ENCODE measurements at regions not wholly inside any gene's neighbourhood (a gene's known extent, or its start where the extent isn't known, plus 50 kb on each side); places are given as distances from the start of the nearest gene placed in this dataset.

DNA sequence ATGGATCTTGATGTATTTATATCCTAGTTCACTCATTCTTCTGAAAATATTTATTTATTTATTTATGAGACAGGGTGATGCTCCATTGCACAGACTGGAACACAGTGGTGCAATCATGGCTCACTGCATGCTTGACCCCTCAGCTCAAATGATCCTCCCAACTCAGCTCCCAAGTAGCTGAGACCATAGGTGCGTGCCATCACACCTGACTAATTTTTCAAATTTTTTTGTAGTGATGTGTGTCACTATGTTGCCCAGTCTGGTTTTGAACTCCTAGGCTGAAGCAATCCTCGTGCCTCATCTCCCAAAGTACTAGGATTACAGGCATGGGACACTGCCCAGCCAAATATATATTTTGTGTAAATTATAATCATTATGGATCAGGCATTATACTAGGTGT is 595.6 kb upstream of the ATP2B1 start:
- Histone ChIP-seq H2BK5ac (ENCODE audit: insufficient read length, low read length) (no peak overlapping the region), H4K91ac (ENCODE audit: insufficient read length, low read depth, low read length) (no peak overlapping the region), H3K79me2 (ENCODE audit: insufficient read depth, low read length) (no peaks in the 10 kb centered on the region), H3K18ac (ENCODE audit: insufficient read length, low read depth, low read length) (no peak overlapping the region), H3K9me3 (ENCODE audit: control insufficient read depth, low read depth, low read length) (no peaks in the 10 kb centered on the region), H3K79me1 (ENCODE audit: insufficient read depth, low read depth, low read length, poor library complexity, severe bottlenecking) (no peaks in the 10 kb centered on the region), H2BK120ac (ENCODE audit: low read depth, low read length, poor library complexity, severe bottlenecking) (no peak overlapping the region), H4K8ac (replicated peaks; ENCODE audit: insufficient read length, low read depth, low read length) (no peak overlapping the region), H3K4me2 (ENCODE audit: insufficient read depth, insufficient read length, low read length) (no peak overlapping the region), H3T11ph (ENCODE audit: low read length) (no peak overlapping the region), H3K56ac (ENCODE audit: insufficient read length, low read depth, low read length) (no peak overlapping the region), H3K27me3 (ENCODE audit: insufficient read depth, low read length) (no peaks in the 10 kb centered on the region), H3K14ac (ENCODE audit: insufficient read depth, low read length) (no peak overlapping the region), H2AFZ (ENCODE audit: low read length) (no peak overlapping the region), H3K4ac (ENCODE audit: low read depth, low read length) (no peak overlapping the region), H3K23ac (ENCODE audit: insufficient read length, low read depth, low read length) (no peak overlapping the region), H3K4me1 (ENCODE audit: insufficient read depth, low read length) (no peaks in the 10 kb centered on the region), H2BK20ac (ENCODE audit: low read depth, low read length, poor library complexity, severe bottlenecking) (no peak overlapping the region), H4K5ac (ENCODE audit: insufficient read length, low read depth, low read length) (no peak overlapping the region), H4K20me1 (ENCODE audit: control insufficient read depth, insufficient read depth, insufficient read length) (no peaks in the 10 kb centered on the region), H2BK15ac (ENCODE audit: low read depth, low read length) (no peak overlapping the region), H3K27ac (ENCODE audit: insufficient read length, low read depth, low read length) (no peak overlapping the region), H3K23me2 (ENCODE audit: insufficient read length, low read depth, low read length, poor library complexity, severe bottlenecking) (no peaks in the 10 kb centered on the region), H2AK5ac (ENCODE audit: insufficient read length, low read length) (no peak overlapping the region), H2BK12ac (ENCODE audit: insufficient read length, low read depth, low read length) (no peak overlapping the region), H3K9ac (ENCODE audit: extremely low read depth, insufficient read length, low read length) (no peak overlapping the region)
- DNase-seq = no peak
- H3K36me3 Mint-ChIP-seq (ENCODE audit: insufficient read depth in 1 of 3, low read depth in 3 of 3) = no peaks in the 10 kb centered on the region; a peak in 1 of 7 replicates
- H3K27ac Mint-ChIP-seq = no peak overlapping the region
- H3K9me3 Mint-ChIP-seq = no peaks in the 10 kb centered on the region
- no CpG with 5 or more reads among the region's 2 CpGs for WGBS (ENCODE audit: extremely low coverage, insufficient read length, low lambda C conversion rate)
- peaks cover 6 to 7% of the 10 kb centered on the region in 2 experiments for H3K4me1 Mint-ChIP-seq
- H3K4me3 Mint-ChIP-seq = no peak overlapping the region
- no peaks in the 10 kb centered on the region for H3K27me3 Mint-ChIP-seq (ENCODE audit: low read depth)
- TF ChIP-seq CTCF (conservative IDR thresholded peaks at IDR 0.05) = no peak

All from H9 (cell line).